ENCODE measurements at regions not wholly inside any gene's neighbourhood (a gene's known extent, or its start where the extent isn't known, plus 50 kb on each side); places are given as distances from the start of the nearest gene placed in this dataset.

DNA sequence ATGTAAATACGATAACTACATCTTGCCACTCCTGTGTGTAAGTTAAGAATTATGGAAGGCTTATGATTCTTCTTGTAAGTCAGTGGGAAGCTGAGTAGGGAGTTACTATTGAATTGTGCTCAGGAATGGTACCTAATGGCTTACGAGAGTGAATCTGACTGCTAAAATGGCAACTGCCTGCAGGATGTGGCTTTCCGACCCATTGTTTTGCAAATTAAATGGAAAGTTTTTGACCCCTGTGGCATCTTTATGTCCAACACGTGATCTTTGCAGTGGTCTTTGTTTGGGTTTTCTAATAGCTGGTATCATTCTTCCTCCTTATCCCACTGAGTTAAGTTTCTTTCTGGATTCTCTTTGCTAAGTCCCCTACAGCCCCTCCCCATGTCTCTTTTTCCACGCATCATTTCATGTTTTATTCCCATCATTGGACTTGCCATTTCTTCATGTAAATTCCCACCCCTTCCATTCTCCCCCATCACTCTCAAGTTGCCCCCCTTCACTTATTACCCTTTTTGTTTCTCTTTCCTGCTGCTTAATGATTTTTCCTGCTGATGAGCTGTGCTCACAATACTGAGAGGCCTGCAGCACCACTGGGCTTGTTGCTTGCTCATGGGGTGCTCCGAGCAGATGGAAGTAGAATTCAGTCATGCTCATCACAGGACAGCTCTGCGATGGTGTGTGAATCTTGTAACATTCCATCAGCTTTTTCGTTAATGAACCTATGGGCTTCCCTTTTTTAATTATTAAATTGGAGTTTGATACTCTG, 428.2 kb upstream of the IL12A start:
- DNase-seq, result no peak

DNA sequence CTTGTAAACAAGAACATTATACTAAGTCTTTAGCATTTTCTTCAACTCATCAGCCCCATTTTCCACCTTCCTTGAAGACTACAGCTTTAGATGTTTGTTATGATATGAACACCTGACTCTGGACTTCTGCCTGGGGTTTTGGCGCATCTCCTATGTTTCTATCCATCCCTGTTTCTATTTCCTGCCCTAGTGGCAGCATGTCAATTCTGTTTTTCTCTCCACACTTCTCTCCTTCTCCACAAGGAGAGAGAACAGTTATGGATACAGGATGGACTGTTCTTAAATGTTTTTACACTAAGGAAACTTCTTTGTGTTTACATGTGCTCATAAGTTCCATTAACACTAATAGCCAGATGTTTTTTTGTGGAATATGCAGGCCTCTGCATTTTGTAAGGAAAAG, 423.3 kb upstream of the IL12A start:
- DNase-seq, result no peak

DNA sequence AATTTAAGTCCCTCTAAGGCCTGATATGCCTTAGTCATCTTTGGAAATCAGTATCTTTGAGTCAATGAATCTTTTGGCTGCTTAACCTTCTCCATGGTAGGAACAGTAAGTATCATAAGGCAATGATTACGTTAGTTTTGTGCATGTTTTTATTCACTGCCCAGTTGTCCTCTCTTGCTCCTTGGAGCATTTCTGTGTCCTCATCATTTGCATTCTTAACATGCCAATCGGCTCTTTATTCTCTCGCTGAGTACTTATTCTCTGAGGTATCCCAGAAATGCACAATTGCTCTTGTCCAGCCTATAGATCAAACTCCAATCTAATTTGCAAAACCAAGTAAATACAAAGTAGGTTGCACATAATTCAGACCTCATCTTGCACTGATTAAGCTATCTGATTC, 405.0 kb upstream of the IL12A start:
- DNase-seq, result no peak

DNA sequence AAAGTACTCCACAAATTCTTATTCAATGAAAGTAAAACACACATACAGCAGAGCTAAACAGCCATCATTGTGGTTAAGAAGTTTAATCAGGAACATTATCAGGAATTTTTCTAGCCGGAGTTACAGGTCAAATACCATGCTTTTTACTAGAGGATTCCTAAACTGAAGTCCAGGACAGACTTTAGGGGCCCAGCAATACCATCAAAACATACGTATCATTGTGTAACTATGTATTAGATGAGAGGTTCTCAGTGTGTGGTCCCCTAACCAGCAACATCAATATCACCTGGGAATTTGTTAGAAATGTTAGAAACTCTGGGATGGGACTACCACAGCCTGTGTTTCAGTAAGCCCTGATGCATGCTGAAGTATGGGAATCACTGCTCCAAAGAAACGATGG, 404.2 kb upstream of the IL12A start:
- no peak for DNase-seq

DNA sequence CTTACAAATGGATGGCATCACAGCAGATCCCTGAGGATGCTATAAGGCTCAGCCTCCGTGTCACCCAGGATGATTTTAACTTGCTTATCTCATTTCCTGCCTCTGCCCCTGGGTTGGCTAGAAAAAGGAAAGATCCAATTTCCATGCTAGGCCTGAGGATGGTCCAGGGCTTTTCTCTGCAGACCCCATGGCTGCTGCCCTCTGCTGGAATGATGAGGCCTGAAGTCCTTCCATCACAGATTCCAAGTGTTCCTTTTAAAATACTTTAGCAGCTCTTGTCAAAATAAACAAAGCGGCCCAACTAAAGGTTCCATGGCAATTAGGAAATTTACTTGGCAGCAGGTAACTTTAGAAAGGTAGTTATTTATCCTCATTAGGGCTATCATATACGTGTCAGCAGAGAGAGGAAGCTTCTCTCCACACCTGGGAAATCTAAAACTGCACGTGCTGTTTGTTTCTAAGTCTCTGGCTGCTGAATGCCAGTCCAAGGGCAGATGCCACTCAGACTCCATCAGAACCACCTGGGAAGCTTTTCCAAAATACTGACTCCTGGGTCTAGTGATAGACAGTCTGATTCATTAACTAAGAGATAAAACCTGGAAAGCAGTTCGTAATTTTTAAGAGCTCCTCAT, 401.9 kb upstream of the IL12A start:
- peak; percentile 41 for DNase-seq

DNA sequence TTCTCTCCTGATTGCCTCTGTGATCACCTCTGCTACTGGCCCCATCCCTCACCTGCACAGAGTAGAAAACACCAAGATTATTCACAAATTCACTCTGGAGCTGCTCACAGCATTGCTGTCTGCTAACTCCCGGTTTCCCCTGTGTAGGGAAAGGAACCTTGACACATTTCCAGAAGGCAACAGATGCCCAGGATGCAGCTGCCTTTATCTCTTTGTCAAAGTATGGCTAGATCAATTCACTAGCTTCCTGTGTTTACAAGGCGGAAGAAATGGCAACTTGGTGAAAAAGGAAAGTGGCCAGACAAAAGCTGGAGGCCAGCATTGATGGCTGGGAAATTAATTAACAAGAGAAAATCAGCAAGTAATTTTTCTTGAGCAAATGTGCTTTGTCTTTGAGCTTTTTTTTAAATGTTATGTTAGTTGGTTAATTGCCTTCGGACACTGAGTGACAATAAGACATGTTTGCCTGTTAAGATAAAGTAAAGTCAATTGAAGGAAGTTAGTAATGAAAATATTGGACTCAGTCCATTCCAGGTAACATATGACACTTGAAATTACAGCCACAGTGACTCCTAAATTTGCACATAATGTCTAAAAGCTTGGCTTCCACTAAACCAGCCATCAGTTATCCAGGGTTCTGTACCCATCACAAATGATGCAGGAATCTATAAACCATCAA, 394.6 kb upstream of the IL12A start:
- no peak for DNase-seq

DNA sequence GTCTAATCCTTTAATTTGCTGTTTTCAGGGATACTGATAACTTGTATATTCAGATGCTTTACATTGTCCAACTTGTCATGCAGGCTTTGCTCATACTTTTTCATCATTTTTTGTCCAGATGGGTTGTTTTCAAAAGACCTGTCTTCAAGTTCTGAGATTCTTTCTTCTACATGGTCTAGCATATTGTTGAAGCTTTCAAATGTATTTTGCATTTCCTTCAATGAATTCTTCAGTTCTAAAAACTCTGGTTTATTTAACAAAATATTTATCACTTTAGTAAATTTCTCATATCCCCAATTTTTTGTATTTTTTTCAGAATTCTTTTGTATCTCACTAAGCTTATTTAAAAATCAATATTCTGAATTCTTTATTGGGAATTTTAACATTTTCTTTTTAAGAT, 388.3 kb upstream of the IL12A start:
- DNase-seq, result no peak

DNA sequence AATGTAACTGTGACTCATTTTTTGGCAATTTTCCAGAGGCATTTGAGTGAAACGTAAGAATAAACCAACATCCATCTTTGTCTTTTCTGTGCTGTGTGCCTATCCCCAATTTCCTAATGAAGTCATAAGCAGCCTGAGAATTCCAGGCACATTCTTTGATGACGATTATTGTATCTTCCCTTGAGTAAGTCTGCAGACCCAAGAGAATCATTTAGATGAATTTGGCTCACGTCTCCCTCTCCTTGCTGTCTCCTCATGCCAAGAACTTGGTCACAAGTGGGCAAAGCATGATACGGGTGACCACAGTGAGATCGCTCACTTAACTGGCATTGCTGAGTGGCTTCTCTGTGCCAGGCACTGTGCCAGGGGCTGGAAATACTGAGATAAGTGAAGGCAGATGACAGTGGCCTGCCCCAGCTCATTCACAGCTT, 384.5 kb upstream of the IL12A start:
- no peak for DNase-seq

DNA sequence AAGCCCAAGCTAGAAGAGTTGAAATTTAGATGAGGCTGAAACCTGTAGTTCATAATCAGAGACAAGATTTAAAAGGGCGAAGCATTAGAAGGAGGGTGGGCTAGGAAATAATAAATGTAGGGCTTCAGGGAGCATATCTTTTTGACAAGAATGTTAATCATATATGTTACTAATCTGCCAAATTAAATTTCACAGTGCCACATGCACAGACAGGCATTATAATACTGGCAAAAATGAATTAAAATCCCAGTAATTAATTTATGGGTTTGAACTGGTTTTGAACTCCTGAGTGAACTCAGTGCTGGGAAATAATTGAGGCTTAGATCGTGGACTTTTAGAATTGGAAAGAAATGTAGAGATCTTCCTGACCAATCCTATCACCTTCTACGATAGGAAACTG, 383.5 kb upstream of the IL12A start:
- no peak for DNase-seq

DNA sequence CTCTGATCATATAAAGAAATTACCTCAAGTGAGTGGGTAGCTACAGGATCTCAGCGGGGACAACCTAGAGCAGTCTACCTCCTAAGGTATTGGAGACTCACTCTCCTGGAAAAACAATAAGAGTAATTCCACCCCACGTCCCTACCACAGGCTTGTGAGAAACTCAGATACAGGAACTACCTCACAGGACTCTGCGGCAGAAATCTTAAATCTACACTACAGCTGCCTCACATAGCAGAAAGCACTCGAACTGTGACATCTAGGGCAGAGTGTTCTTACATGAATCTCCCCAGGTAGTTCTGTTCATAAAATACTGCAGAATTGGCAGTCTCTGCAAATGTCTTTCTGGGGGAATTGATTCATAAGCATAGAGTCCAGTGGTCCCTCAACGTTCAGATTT, 382.9 kb upstream of the IL12A start:
- no peak for DNase-seq

DNA sequence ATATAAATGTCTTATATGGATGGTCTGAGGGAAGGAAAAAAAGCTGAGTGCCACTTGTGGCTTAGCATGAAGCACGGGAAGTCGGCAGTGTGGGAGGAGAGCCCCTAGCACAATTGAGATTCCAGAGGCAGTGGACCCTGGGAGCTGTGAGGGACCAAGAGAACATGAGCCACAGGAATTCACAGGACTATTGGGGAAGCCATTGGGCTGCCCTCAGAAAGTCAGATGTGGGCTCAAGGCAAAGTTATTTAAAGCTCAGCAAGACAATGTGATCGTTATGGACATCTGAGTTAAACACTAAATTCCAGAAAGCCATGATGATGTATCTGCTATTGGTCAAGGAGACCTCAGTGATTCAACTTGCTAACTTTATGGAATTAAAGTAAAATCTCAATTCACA, 380.8 kb upstream of the IL12A start:
- no peak for DNase-seq

DNA sequence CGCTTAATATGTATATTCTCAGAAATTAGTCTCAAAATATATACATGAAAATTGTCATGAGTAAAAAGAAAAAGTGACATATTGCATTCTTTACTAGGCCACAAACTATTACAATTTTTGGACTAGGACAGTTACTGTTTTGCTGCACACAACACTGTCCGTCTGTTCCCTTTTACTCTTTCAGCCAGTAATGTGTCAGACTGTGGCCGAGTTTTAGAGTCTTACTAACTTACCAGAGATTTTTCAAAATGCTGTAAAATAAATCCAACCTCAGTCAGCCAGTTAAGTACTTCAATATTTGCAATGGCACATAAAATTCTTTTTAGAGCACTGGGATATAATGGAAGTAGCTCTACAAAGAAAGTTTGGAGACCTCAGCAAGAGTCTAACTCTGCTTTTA, 380.3 kb upstream of the IL12A start:
- DNase-seq, result no peak

DNA sequence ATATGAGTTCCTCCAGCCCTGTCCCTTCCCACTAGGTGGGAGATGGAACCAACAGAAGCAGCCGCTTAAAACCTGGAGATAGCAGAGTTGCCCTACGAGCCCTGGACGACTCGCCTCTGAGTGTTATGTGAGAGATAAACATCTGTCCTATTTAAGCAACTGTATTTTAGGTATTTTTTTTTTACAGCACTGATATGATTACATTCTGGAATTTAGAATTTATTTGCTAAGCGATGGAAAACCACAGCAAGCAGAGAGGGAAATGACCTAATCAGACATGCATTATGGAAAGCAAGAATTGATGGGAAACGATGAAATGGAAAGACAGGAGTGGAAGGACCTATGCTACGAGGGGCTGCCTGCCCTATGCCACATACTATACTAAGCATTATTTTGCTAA, 379.0 kb upstream of the IL12A start:
- DNase-seq, result no peak

DNA sequence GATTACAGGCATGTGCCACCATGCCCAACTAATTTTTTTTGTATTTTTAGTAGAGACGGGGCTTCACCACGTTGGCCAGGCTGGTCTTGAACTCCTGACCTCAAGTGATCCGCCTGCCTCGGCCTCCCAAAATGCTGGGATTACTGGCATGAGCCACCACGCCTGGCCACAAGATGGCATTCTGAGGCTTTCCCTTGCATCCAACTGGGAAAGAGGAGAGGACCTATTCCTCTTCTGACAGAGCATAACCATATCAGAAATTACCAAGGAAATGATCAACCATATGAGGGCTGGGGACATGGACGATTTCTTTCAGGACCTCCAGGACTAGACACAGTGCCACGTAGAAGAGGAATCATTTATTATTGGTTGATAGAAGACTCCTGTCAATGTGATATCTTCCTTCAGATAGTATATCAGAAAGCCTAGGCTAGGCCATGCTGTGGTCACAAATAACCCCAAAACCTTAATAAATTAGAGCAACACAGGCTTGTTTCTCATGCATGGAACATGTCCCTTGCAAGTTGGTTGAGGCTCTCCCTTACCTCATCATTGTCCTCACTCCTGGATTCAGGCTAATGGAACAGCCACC, 372.3 kb upstream of the IL12A start:
- DNase-seq, result peak; percentile 6

DNA sequence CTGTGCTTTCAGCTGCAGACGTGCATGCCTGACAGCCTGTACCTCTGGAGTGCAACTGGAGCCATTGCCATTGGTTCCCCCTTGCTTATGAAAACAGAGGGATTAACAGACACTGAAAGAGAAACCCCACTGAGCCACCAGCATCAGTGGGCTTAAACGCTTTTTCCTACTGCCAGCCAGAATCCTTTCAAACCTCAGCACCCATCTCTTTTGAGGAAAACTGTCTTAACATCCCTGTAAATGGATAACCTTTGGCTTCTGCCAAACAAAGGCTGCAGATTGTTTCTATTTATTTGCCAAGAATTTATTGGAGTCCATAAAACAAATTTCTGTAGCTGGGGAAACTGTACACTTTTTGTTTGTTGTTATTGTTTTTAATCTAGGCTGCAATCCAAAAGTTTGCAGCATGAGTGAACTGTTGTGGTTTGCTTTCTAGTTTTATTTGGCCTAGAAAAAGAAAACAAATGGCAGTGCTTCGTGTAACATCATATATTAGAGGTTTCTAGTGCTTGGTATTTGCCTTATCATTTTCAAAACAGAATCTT, 369.2 kb upstream of the IL12A start:
- no peak for DNase-seq

DNA sequence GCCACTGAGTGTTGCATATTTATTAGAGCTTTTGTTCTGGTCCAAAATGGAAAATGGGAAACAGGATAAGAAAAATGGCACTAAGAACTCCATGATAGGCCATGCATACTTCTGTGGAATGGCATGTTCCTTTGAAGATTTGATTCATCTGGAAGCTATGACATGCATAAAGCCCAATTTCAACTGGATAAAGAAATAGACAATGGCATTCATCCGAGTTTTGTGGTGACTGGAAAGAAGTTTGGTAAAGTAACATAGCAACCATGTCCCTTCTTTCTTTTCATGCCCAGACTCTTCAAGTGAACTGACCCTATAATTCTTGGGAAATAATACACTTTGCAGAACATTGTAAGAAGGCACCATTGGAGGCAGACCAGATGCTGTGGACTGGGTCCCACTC, 368.4 kb upstream of the IL12A start:
- DNase-seq, result no peak

DNA sequence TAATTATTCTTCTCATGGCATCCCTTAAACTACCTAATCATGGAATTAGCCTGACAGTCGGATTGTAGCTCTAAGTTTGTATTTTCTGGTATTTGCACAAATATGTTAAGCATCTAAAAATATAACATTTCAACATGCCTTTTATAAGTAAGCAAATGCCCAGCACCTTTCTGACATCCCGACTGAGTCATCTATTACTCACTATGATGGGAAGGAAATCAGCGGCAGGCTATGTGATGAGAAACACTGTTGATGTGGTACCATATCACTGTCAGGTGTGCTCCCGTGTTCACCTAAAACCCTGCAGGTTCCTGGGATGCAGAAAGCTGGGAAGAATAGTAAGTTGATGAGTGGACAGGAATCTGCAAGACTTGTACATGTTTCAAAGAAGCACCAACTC, 367.8 kb upstream of the IL12A start:
- no peak for DNase-seq

DNA sequence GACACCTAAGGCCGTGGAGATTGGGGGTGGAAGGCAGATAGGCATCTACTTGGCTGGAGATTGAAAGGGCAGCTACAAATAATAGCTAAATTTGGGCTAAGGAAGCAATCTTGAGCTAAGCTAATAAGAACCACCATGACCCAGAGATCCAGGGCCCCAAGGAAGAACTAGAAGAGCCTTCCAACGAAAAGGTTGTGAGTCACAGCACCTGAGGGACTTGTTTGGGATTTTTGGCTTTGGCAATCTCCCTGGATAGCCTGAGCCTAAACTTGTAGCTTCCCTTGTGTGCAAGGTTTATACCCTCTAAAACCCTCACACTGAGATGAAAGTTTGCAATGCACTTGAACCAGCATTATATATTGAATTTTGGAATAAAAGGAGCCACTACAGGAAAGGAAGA, 364.0 kb upstream of the IL12A start:
- DNase-seq, result no peak

DNA sequence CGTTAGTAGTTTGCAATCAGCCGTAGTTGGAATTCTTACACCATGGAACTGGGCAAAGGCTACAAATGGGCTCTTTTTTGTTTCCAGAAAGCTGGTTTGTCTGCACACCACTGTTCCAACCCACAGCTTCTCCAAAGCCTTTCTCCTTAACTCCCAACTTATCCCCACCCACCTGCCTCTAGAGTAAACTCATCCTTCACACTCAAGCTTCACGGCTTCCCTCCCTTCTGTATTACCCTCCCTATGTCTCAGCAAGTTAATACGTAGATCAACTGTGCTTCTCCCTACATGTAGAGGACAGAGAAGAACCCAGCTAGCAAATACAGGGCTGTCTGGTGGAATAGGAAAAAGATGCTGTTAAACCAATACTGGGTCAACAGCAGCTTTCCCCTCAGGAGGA, 363.0 kb upstream of the IL12A start:
- no peak for DNase-seq

DNA sequence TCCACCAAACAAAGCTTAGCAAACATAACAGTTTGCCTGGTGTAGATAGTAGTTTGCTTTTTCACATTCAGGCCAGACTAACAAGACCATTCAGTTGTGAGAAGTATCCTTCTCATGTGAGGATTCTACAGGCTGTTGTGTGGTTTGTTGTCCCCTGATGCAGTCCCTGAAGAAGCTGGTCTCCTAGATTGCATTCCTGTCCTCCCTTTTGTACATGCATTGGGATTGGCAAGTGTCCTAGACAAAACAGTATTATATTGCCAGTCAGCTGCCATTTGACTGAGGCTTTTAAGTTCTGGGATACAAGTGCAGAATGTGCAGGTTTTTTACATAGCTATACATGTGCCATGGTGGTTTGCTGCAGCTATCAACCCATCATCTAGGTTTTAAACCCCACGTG, 362.0 kb upstream of the IL12A start:
- DNase-seq, result no peak

DNA sequence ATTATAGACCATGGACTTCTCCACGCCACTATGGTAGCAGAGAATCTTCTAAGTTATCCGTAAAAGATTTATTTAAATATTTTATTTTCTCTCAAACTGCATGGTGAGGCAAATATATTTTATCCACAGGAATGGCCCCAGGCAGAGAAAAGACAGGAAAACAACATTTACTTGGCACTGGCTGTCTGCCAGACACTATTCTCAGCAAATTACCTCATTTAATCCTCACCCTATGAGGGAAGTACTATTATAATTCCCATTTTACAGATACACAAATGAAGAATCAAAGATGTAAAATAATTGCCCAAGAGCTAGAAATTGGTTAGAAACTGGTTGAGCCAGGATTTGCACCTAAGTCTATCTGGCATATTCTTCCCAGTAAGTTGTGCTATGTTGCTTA, 361.4 kb upstream of the IL12A start:
- no peak for DNase-seq

DNA sequence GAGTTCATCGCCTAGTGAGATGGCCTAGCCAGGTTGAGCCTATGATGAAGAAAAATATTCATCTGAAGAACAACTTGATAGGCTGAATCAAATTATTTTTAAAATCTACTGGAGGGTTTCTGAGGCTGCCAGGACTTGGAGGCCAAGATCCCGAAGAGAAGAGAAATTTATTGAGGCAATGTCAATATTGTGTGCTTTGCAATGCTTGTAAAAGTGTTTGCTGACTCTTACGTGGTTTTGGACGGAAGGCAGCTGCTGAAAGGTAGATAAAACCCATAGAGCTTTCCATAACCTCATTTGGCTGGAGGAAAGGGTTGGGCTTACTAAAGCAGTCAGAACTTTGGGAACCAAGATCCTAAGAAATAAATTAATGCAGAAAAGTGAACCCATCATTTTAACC, 361.0 kb upstream of the IL12A start:
- DNase-seq, result peak; percentile 43

DNA sequence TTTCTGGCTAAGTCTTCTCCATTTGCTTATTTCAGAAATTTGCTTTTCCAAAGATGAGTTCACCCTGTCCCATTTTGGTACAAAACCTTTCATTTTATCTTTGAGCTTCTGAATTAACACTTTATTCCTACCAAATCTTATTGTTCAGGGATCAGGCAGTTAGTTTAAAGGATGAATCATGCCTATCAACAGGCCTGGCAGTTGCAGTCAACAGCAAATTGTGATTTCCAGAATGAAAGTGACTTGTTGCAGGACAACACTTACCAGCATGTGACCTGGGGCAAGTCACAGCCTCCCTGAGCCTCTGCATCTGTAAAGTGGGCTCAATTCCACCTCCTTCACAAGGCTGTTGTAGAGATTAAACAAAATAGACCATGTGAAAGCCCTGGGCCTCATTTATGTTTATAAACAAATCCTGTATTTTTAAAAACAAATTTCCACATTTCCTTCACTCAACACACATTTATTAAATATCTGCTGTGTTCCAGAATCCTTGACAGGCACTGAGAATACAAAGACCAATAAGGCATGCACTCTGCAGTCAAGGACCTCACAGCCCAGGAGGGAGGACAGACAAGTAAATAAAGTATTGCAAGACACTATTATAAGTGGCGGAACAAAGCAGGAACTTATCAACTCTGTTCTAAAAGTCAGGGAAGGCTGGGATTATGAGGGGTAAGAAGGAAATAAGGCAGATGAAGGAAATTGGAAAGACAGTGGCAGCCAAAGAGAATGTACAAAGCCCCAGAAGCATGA, 359.1 kb upstream of the IL12A start:
- DNase-seq, result no peak

Data from NCI-H510A treated with DMSO at 0.1 percent for 48 hours (cell line).